ENCODE measurements at regions not wholly inside any gene's neighbourhood (a gene's known extent, or its start where the extent isn't known, plus 50 kb on each side); places are given as distances from the start of the nearest gene placed in this dataset.

GRCh38 chr10:6707352-6707751 lies 127.3 kb upstream of the PRKCQ start (continued):
- TF ChIP-seq EZH2phosphoT487 (IDR thresholded peaks at IDR 0.05; ENCODE audit: unreplicated experiment) = no peak
- no peak for TF ChIP-seq NANOG (IDR thresholded peaks at IDR 0.05; ENCODE audit: borderline replicate concordance)
- TF ChIP-seq REST (IDR thresholded peaks at IDR 0.05; ENCODE audit: unreplicated experiment) = no peak
- no peak for TF ChIP-seq ZNF331 (CRISPR knock-in tag; IDR thresholded peaks at IDR 0.05; ENCODE audit: low read depth)
- TF ChIP-seq ZNF114 (CRISPR knock-in tag; IDR thresholded peaks at IDR 0.05) = no peak

GRCh38 chr10:6706725-6707124 lies 126.6 kb upstream of the PRKCQ start:
- H3K36me3 Mint-ChIP-seq (ENCODE audit: low read depth) = no peaks in the 10 kb centered on the region
- TF ChIP-seq ZNF331 (CRISPR knock-in tag; IDR thresholded peaks at IDR 0.05; ENCODE audit: low read depth) (no peak), EZH2phosphoT487 (IDR thresholded peaks at IDR 0.05; ENCODE audit: unreplicated experiment) (no peak), STAT1 (IDR thresholded peaks at IDR 0.05; ENCODE audit: unreplicated experiment) (no peak), POLR2AphosphoS5 (IDR thresholded peaks at IDR 0.05; ENCODE audit: low read depth) (no peak), ZNF462 (CRISPR knock-in tag; IDR thresholded peaks at IDR 0.05) (no peak), ZNF114 (CRISPR knock-in tag; IDR thresholded peaks at IDR 0.05) (no peak), CREB1 (CRISPR knock-in tag; IDR thresholded peaks at IDR 0.05; ENCODE audit: low read depth) (no peak), REST (IDR thresholded peaks at IDR 0.05; ENCODE audit: unreplicated experiment) (no peak), JUNB (IDR thresholded peaks at IDR 0.05; ENCODE audit: unreplicated experiment) (no peak), ETS1 (IDR thresholded peaks at IDR 0.05) (no peak)

More at GRCh38 chr10:6706725-6707124, 126.6 kb upstream of the PRKCQ start:
- Histone ChIP-seq H3K27me3 (ENCODE audit: insufficient read depth) (no peaks in the 10 kb centered on the region), H2AFZ (no peak overlapping the region), H3F3A (replicated peaks; ENCODE audit: low read depth) (no peaks in the 10 kb centered on the region; the same call in 1 of the 2 replicates), H3K9me2 (ENCODE audit: insufficient read depth) (no peaks in the 10 kb centered on the region), H3K79me2 (replicated peaks; ENCODE audit: insufficient read depth) (no peaks in the 10 kb centered on the region), H3K27ac (ENCODE audit: low read depth) (no peak overlapping the region), H4K20me1 (replicated peaks; ENCODE audit: insufficient read depth) (no peaks in the 10 kb centered on the region), H3K4me2 (no peak overlapping the region), H3K4me1 (ENCODE audit: insufficient read depth) (peaks cover 7% of the 10 kb centered on the region; the same call in 1 of the 2 replicates), H3K4me3 (no peak overlapping the region), H3K36me3 (ENCODE audit: insufficient read depth) (no peaks in the 10 kb centered on the region)
- ATAC-seq (no peak), DNase-seq (ENCODE audit: low spot score) (no peak)
- no peak overlapping the region for H3K27ac Mint-ChIP-seq
- H3K27me3 Mint-ChIP-seq (ENCODE audit: insufficient read depth, low read depth, poor library complexity) = peaks cover 4% of the 10 kb centered on the region
- peaks cover 11% of the 10 kb centered on the region for H3K4me1 Mint-ChIP-seq
- no peaks in the 10 kb centered on the region for H3K9me3 Mint-ChIP-seq
- H3K4me3 Mint-ChIP-seq = no peak overlapping the region
